ENCODE measurements at regions not wholly inside any gene's neighbourhood (a gene's known extent, or its start where the extent isn't known, plus 50 kb on each side); places are given as distances from the start of the nearest gene placed in this dataset.

- peaks cover 0 to 3% (median 3%) of the 10 kb centered on the region in 3 experiments; a peak in 1 of 7 replicates for H3K36me3 Mint-ChIP-seq (ENCODE audit: insufficient read depth in 1 of 3, low read depth in 3 of 3)
- whole genome bisulfite sequencing (ENCODE audit: extremely low coverage, insufficient read length, low lambda C conversion rate), result no CpG with 5 or more reads among the region's 1 CpG
- DNase-seq, result no peak
- Histone ChIP-seq H2BK120ac (ENCODE audit: low read depth, low read length, poor library complexity, severe bottlenecking) (no peak overlapping the region), H3K79me2 (ENCODE audit: insufficient read depth, low read length) (no peaks in the 10 kb centered on the region), H2BK15ac (ENCODE audit: low read depth, low read length) (no peak overlapping the region), H3K4me2 (ENCODE audit: insufficient read depth, insufficient read length, low read length) (no peak overlapping the region), H3K27ac (ENCODE audit: insufficient read length, low read depth, low read length) (no peak overlapping the region), H2BK5ac (ENCODE audit: insufficient read length, low read length) (no peak overlapping the region), H3K79me1 (ENCODE audit: insufficient read depth, low read depth, low read length, poor library complexity, severe bottlenecking) (no peaks in the 10 kb centered on the region), H4K20me1 (ENCODE audit: control insufficient read depth, insufficient read depth, insufficient read length) (no peaks in the 10 kb centered on the region), H3K14ac (ENCODE audit: insufficient read depth, low read length) (no peak overlapping the region), H3K4me1 (ENCODE audit: insufficient read depth, low read length) (no peaks in the 10 kb centered on the region), H2BK12ac (ENCODE audit: insufficient read length, low read depth, low read length) (no peak overlapping the region), H3K9ac (ENCODE audit: extremely low read depth, insufficient read length, low read length) (no peak overlapping the region), H2AK5ac (ENCODE audit: insufficient read length, low read length) (no peak overlapping the region), H2BK20ac (ENCODE audit: low read depth, low read length, poor library complexity, severe bottlenecking) (no peak overlapping the region), H4K5ac (ENCODE audit: insufficient read length, low read depth, low read length) (no peak overlapping the region), H3K27me3 (ENCODE audit: insufficient read depth, low read length) (no peaks in the 10 kb centered on the region), H3K4ac (ENCODE audit: low read depth, low read length) (no peak overlapping the region), H4K8ac (replicated peaks; ENCODE audit: insufficient read length, low read depth, low read length) (no peak overlapping the region), H3K23me2 (ENCODE audit: insufficient read length, low read depth, low read length, poor library complexity, severe bottlenecking) (no peaks in the 10 kb centered on the region), H3K56ac (ENCODE audit: insufficient read length, low read depth, low read length) (no peak overlapping the region), H2AFZ (ENCODE audit: low read length) (no peak overlapping the region), H3K23ac (ENCODE audit: insufficient read length, low read depth, low read length) (no peak overlapping the region), H3T11ph (ENCODE audit: low read length) (no peak overlapping the region), H3K9me3 (ENCODE audit: control insufficient read depth, low read depth, low read length) (no peaks in the 10 kb centered on the region), H3K18ac (ENCODE audit: insufficient read length, low read depth, low read length) (no peak overlapping the region), H4K91ac (ENCODE audit: insufficient read length, low read depth, low read length) (no peak overlapping the region)
- no peak overlapping the region for H3K4me3 Mint-ChIP-seq
- H3K27me3 Mint-ChIP-seq (ENCODE audit: low read depth), result no peaks in the 10 kb centered on the region
- H3K27ac Mint-ChIP-seq, result no peak overlapping the region
- H3K4me1 Mint-ChIP-seq, result peaks cover 6 to 9% of the 10 kb centered on the region in 2 experiments
- H3K9me3 Mint-ChIP-seq, result peaks cover 2 to 3% of the 10 kb centered on the region in 2 experiments; a peak in 3 of 5 replicates
- TF ChIP-seq, protein P1, sequence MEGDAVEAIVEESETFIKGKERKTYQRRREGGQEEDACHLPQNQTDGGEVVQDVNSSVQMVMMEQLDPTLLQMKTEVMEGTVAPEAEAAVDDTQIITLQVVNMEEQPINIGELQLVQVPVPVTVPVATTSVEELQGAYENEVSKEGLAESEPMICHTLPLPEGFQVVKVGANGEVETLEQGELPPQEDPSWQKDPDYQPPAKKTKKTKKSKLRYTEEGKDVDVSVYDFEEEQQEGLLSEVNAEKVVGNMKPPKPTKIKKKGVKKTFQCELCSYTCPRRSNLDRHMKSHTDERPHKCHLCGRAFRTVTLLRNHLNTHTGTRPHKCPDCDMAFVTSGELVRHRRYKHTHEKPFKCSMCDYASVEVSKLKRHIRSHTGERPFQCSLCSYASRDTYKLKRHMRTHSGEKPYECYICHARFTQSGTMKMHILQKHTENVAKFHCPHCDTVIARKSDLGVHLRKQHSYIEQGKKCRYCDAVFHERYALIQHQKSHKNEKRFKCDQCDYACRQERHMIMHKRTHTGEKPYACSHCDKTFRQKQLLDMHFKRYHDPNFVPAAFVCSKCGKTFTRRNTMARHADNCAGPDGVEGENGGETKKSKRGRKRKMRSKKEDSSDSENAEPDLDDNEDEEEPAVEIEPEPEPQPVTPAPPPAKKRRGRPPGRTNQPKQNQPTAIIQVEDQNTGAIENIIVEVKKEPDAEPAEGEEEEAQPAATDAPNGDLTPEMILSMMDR (conservative IDR thresholded peaks at IDR 0.05), result no peak
Observed at GRCh38 chr6:128617285-128617684, 96.9 kb upstream of the PTPRK start.
